ENCODE measurements at regions not wholly inside any gene's neighbourhood (a gene's known extent, or its start where the extent isn't known, plus 50 kb on each side); places are given as distances from the start of the nearest gene placed in this dataset.

GRCh38 chr5:1641560-1642166, 117.9 kb upstream of the LPCAT1 start (continued):
- no peak for TF ChIP-seq SRSF9 (IDR thresholded peaks at IDR 0.05; ENCODE audit: borderline replicate concordance, insufficient read depth, low read depth, low read length, poor library complexity, severe bottlenecking)
- TF ChIP-seq SNRNP70 (IDR thresholded peaks at IDR 0.05; ENCODE audit: low read depth, low read length), result no peak
- TF ChIP-seq BHLHE40 (IDR thresholded peaks at IDR 0.05; ENCODE audit: low read length), result no peak
- TF ChIP-seq ZBTB25 (CRISPR knock-in tag; IDR thresholded peaks at IDR 0.05), result no peak
- no peak for TF ChIP-seq RNF219 (CRISPR knock-in tag; IDR thresholded peaks at IDR 0.05)
- TF ChIP-seq FOXO4 (CRISPR knock-in tag; conservative IDR thresholded peaks at IDR 0.05), result no peak
- TF ChIP-seq BRF2 (CRISPR knock-in tag; IDR thresholded peaks at IDR 0.05), result no peak
- TF ChIP-seq NR2F6 (IDR thresholded peaks at IDR 0.05), result no peak
- 0 out of 2 replicates have a peak, but pooled peaks have one; percentile 16 for TF ChIP-seq NR2F6 (CRISPR knock-in tag; IDR thresholded peaks at IDR 0.05)
- no peak; the same call in 2 of the 3 replicates for TF ChIP-seq MXI1 (IDR thresholded peaks at IDR 0.05; ENCODE audit: borderline replicate concordance, low read depth, low read length)
- no peak for TF ChIP-seq NR0B2 (CRISPR knock-in tag; IDR thresholded peaks at IDR 0.05)
- no peak for TF ChIP-seq ZNF563 (CRISPR knock-in tag; IDR thresholded peaks at IDR 0.05)
- no peak for TF ChIP-seq CSRNP1 (CRISPR knock-in tag; IDR thresholded peaks at IDR 0.05)
- TF ChIP-seq CREBL2 (CRISPR knock-in tag; IDR thresholded peaks at IDR 0.05; ENCODE audit: borderline replicate concordance), result no peak
- TF ChIP-seq GTF3A (CRISPR knock-in tag; conservative IDR thresholded peaks at IDR 0.05), result no peak
- no peak for TF ChIP-seq MYPOP (CRISPR knock-in tag; IDR thresholded peaks at IDR 0.05)
- no peak for TF ChIP-seq ZNF766 (CRISPR knock-in tag; IDR thresholded peaks at IDR 0.05; ENCODE audit: borderline replicate concordance)
- TF ChIP-seq HOXA3 (CRISPR knock-in tag; IDR thresholded peaks at IDR 0.05), result peak; percentile 49; the same call in 1 of the 2 replicates
- TF ChIP-seq YY1 (IDR thresholded peaks at IDR 0.05; ENCODE audit: insufficient read depth, insufficient replicate concordance, low read depth, low read length), result peak; percentile 44
- TF ChIP-seq ZBTB21 (CRISPR knock-in tag; IDR thresholded peaks at IDR 0.05), result no peak
- TF ChIP-seq ZNF790 (CRISPR knock-in tag; IDR thresholded peaks at IDR 0.05; ENCODE audit: borderline replicate concordance), result no peak

Measured in HepG2 (cell line).